ENCODE measurements at regions not wholly inside any gene's neighbourhood (a gene's known extent, or its start where the extent isn't known, plus 50 kb on each side); places are given as distances from the start of the nearest gene placed in this dataset.

DNA sequence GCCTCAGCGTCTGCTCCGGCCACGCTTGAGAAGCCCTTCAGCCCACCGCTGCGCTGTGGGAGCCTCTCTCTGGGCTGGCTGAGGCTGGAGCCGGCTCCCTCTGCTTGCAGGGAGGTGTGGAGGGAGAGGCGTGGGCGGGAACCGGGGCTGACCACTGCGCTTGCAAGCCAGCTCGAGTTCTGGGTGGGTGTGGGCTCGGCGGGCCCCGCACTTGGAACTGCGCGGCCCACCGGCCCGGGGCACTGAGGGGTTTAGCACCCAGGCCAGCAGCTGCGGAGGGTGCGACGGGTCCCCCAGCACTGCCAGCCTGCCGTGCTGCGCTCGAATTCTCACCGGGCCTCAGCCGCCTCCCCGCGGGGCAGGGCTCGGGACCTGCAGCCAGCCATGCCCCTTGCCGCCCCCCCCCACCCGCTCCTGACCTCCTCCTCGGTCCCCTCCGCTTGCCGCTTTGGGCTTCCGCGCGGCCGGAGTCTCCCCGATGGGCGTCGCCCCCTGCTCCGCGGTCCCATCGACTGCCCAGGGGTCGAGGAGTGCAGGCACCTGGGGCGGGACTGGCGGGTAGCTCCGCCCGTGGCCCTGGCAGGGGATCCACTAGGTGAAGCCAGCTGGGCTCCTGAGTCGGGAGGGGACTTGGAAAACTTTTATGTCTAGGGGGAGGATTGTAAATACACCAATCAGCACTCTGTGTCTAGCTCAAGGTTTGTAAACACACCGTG, 106.7 kb downstream of the RAP2B start:
- ChIA-PET POLR2A (no interaction called here), RAD21 (ENCODE audit: low non-redundant PET in 1 of 2, low total read pairs in 2 of 2, uncharacterized antibody in 2 of 2, unreplicated experiment in 2 of 2) (no interaction called here), CTCF (no interaction called here)
- H3K4me2 ChIP-seq (ENCODE audit: low read length), result no peak overlapping the region
- intact Hi-C loops (cut with micrococcal nuclease), result no loop called here
- no peaks in the 10 kb centered on the region for H4K20me1 ChIP-seq (ENCODE audit: insufficient read depth)
- BruUV-seq (replicated peaks), result no TSS peak
- DNase-seq (ENCODE audit: low read depth, low spot score), result no peak
- no peak overlapping the region for H3K9ac ChIP-seq (ENCODE audit: low read length)
- no peaks in the 10 kb centered on the region for H3K4me1 ChIP-seq (ENCODE audit: control insufficient read depth in 1 of 2, insufficient read depth in 2 of 2, low read length in 2 of 2)
- no peak for ATAC-seq
- H3K79me2 ChIP-seq (ENCODE audit: insufficient read depth, low read length), result no peaks in the 10 kb centered on the region
- H3K27ac ChIP-seq (ENCODE audit: low read depth, low read length), result no peak overlapping the region
- H3K27me3 ChIP-seq (ENCODE audit: insufficient read depth, low read length), result no peaks in the 10 kb centered on the region
- H2AFZ ChIP-seq (ENCODE audit: low read depth, low read length, poor library complexity, severe bottlenecking), result no peak overlapping the region
- no peak overlapping the region for H3K4me3 ChIP-seq (replicated peaks in 1 of 2; ENCODE audit: low read depth in 1 of 2, low read length in 2 of 2)
- H3K9me2 ChIP-seq (ENCODE audit: insufficient read depth), result no peaks in the 10 kb centered on the region
- H3K9me3 ChIP-seq (ENCODE audit: control insufficient read depth in 1 of 2, insufficient read depth in 1 of 2, low read depth in 1 of 2, low read length in 2 of 2), result no peaks in the 10 kb centered on the region
- TF ChIP-seq ZFX (IDR thresholded peaks at IDR 0.05), result no peak
- TF ChIP-seq, protein P1, sequence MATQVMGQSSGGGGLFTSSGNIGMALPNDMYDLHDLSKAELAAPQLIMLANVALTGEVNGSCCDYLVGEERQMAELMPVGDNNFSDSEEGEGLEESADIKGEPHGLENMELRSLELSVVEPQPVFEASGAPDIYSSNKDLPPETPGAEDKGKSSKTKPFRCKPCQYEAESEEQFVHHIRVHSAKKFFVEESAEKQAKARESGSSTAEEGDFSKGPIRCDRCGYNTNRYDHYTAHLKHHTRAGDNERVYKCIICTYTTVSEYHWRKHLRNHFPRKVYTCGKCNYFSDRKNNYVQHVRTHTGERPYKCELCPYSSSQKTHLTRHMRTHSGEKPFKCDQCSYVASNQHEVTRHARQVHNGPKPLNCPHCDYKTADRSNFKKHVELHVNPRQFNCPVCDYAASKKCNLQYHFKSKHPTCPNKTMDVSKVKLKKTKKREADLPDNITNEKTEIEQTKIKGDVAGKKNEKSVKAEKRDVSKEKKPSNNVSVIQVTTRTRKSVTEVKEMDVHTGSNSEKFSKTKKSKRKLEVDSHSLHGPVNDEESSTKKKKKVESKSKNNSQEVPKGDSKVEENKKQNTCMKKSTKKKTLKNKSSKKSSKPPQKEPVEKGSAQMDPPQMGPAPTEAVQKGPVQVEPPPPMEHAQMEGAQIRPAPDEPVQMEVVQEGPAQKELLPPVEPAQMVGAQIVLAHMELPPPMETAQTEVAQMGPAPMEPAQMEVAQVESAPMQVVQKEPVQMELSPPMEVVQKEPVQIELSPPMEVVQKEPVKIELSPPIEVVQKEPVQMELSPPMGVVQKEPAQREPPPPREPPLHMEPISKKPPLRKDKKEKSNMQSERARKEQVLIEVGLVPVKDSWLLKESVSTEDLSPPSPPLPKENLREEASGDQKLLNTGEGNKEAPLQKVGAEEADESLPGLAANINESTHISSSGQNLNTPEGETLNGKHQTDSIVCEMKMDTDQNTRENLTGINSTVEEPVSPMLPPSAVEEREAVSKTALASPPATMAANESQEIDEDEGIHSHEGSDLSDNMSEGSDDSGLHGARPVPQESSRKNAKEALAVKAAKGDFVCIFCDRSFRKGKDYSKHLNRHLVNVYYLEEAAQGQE (IDR thresholded peaks at IDR 0.05; ENCODE audit: low read depth), result no peak
- no peak for TF ChIP-seq CBX3 (IDR thresholded peaks at IDR 0.05; ENCODE audit: low read depth)
- no peak for TF ChIP-seq RAD21 (IDR thresholded peaks at IDR 0.05; ENCODE audit: low read depth)
- TF ChIP-seq POLR2A (IDR thresholded peaks at IDR 0.05; ENCODE audit: borderline replicate concordance, extremely low read depth, insufficient read depth, insufficient read length), result no peak
- TF ChIP-seq ELF1 (IDR thresholded peaks at IDR 0.05; ENCODE audit: borderline replicate concordance, low read depth), result no peak
- TF ChIP-seq EGR1 (IDR thresholded peaks at IDR 0.05; ENCODE audit: low read depth), result no peak
- TF ChIP-seq CTCF (IDR thresholded peaks at IDR 0.05 in 2 of 3, conservative IDR thresholded peaks at IDR 0.05 in 1 of 3; ENCODE audit: borderline replicate concordance in 1 of 3, insufficient read depth in 1 of 3, low read depth in 2 of 3, low read length in 2 of 3), result no peak
- TF ChIP-seq TCF7L2 (IDR thresholded peaks at IDR 0.05; ENCODE audit: borderline replicate concordance, extremely low read depth, insufficient read depth, insufficient read length), result no peak
- TF ChIP-seq SIN3A (IDR thresholded peaks at IDR 0.05; ENCODE audit: low read depth), result no peak
- no peak for TF ChIP-seq SP1 (IDR thresholded peaks at IDR 0.05; ENCODE audit: low read depth)
- TF ChIP-seq EZH2phosphoT487 (IDR thresholded peaks at IDR 0.05; ENCODE audit: borderline replicate concordance), result no peak
- H3K36me3 ChIP-seq (ENCODE audit: control insufficient read depth in 1 of 2, insufficient read depth in 2 of 2, low read length in 2 of 2), result no peaks in the 10 kb centered on the region

All from HCT116 (cell line).